ENCODE measurements at regions not wholly inside any gene's neighbourhood (a gene's known extent, or its start where the extent isn't known, plus 50 kb on each side); places are given as distances from the start of the nearest gene placed in this dataset.

DNA sequence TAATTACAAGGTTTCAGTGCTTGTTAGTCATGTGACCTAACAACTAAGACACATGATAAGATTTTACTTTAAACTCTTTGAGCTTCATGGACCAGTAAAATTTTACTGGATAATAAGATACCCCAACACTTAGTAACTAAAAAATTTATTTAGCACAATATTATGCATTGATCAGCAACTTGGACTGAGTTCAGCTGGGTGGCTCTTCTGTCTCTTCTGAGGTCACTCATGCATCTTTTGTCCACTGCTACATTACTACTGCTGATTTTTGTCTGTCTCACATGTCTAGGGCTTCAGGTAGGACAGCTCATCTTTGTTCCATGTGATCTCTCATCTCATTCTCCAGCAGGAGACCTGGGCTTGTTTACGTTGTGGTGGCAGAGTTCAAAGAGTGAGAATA, 370.2 kb upstream of the TMTC1 start:
- peaks cover 5% of the 10 kb centered on the region; the same call in 1 of the 2 replicates for H3K4me1 ChIP-seq
- no peaks in the 10 kb centered on the region for H3K27me3 ChIP-seq
- no peak for DNase-seq
- H3K36me3 ChIP-seq = no peaks in the 10 kb centered on the region
- H3K4me3 ChIP-seq (ENCODE audit: low read depth, low read length) = no peak overlapping the region
- H3K9me3 ChIP-seq = no peaks in the 10 kb centered on the region; the same call in 1 of the 2 replicates
- no peak for TF ChIP-seq CTCF (IDR thresholded peaks at IDR 0.05; ENCODE audit: low read depth, low read length)

DNA sequence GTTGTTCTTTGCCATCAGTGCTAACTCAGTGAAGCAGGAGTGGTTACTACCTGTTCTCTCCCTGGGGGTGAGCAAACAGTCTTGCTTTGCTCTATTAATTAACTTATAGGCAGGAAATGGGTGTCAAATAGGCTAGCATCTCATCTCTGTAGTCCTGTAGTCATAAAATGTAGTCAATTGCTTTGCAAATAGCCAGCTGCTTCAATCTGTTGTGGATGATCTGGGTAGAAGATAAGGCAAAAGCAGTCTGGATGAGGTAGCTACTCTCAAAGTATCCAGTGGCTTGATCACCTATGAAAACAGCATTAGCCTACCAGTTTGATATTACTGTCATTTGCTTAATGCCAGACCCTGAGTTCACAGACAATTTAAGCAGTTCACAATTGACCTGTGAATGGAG, 369.0 kb upstream of the TMTC1 start:
- H3K4me3 ChIP-seq (ENCODE audit: low read depth, low read length) = no peak overlapping the region
- peaks cover 5% of the 10 kb centered on the region; the same call in 1 of the 2 replicates for H3K4me1 ChIP-seq
- H3K9me3 ChIP-seq = no peaks in the 10 kb centered on the region; the same call in 1 of the 2 replicates
- DNase-seq = no peak
- no peaks in the 10 kb centered on the region for H3K36me3 ChIP-seq
- no peaks in the 10 kb centered on the region for H3K27me3 ChIP-seq
- no peak for TF ChIP-seq CTCF (IDR thresholded peaks at IDR 0.05; ENCODE audit: low read depth, low read length)

DNA sequence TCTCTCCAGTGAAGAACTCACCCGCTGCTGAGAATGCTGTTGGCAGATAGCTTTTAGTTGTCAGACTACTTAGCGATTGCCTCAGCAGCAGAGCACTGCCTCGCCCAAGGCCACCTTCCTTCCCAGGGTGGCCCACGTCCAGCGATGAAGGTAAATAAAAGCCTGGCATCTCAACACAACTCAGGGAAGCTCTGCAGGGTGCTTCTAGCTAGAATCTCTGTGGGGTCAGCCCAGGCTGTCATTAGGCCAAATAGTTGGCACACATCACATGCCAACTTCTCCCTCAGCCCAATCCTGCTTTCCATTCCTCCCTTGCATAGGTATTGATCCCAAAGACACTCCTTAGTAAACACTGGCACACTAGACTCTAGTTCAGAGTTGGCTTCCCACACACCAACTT, 368.1 kb upstream of the TMTC1 start:
- Histone ChIP-seq H3K4me1 (peaks cover 5% of the 10 kb centered on the region; the same call in 1 of the 2 replicates), H3K4me3 (ENCODE audit: low read depth, low read length) (no peak overlapping the region), H3K9me3 (no peaks in the 10 kb centered on the region; the same call in 1 of the 2 replicates), H3K27me3 (no peaks in the 10 kb centered on the region), H3K36me3 (no peaks in the 10 kb centered on the region)
- DNase-seq = no peak
- TF ChIP-seq CTCF (IDR thresholded peaks at IDR 0.05; ENCODE audit: low read depth, low read length) = no peak

GRCh38 chr12:30146561-30146960, 362.8 kb upstream of the TMTC1 start:
- DNase-seq = no peak
- H3K4me3 ChIP-seq (ENCODE audit: low read depth, low read length) = no peak overlapping the region
- no peak for TF ChIP-seq CTCF (IDR thresholded peaks at IDR 0.05; ENCODE audit: low read depth, low read length)

GRCh38 chr12:30145684-30146032, 361.9 kb upstream of the TMTC1 start:
- Histone ChIP-seq H3K36me3 (no peaks in the 10 kb centered on the region), H3K27me3 (no peaks in the 10 kb centered on the region), H3K4me1 (no peaks in the 10 kb centered on the region), H3K4me3 (ENCODE audit: low read depth, low read length) (no peak overlapping the region), H3K9me3 (no peaks in the 10 kb centered on the region)
- no peak for TF ChIP-seq CTCF (IDR thresholded peaks at IDR 0.05; ENCODE audit: low read depth, low read length)
- no peak for DNase-seq

More at GRCh38 chr12:30146561-30146960, 362.8 kb upstream of the TMTC1 start:
- Histone ChIP-seq H3K9me3 (no peaks in the 10 kb centered on the region), H3K36me3 (no peaks in the 10 kb centered on the region), H3K4me1 (no peaks in the 10 kb centered on the region), H3K27me3 (no peaks in the 10 kb centered on the region)

DNA sequence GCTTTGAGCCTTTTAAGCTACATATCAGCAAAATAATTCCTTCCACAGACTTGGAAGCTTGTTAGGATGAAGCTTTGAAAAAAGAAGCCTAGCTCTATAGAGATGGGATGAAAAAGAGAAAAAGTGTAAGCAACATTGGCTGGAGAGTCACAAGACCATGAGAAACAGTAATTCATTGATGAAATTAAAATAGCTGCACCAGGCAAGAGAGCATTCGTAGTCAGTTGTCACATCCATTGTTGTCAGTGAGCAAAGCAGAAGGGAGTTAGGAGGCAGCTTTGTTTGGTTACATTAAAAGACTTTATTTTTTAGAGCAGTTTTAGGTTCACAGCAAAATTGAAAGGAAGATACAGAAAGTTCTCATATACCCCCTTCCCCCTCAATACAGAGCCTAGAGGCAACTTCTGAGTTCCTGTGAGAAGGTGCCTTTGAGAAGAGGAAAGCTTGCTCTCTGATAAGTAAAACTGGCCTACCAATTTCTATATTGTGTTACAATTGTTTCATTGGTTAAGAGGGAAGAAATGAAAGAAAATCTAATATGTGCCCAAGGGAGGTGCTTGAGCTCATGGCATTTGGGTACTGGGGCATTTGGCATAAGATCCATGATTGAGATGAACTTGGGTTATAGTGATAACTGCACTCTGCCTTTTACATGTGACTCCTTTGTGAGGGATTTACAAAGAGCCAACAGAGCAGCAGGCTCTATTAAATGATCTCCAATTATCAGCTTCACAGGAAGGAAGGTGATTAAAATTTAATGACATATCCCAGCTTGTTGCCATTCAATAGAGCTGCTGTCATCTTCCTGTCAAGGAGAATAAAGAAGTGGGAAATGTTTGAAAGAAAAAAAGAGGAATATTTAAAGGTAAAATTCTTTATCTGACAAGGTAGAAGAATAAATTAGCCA, 361.3 kb upstream of the TMTC1 start:
- Histone ChIP-seq H3K36me3 (no peaks in the 10 kb centered on the region), H3K27me3 (no peaks in the 10 kb centered on the region), H3K4me1 (no peaks in the 10 kb centered on the region), H3K4me3 (ENCODE audit: low read depth, low read length) (no peak overlapping the region), H3K9me3 (no peaks in the 10 kb centered on the region)
- no peak for TF ChIP-seq CTCF (IDR thresholded peaks at IDR 0.05; ENCODE audit: low read depth, low read length)
- no peak for DNase-seq

All from BE2C (cell line).